ENCODE measurements at regions not wholly inside any gene's neighbourhood (a gene's known extent, or its start where the extent isn't known, plus 50 kb on each side); places are given as distances from the start of the nearest gene placed in this dataset.
"Not testable (repeated sequence)": the region's sequence is repeated elsewhere in the genome, so short reads cannot be mapped to it uniquely, and the experiment has no call there.

GRCh38 chr20:48375804-48376203, 452.0 kb downstream of the PREX1 start:
- H3K27ac ChIP-seq (replicated peaks) = no peak overlapping the region
- H3K4me3 ChIP-seq (replicated peaks; ENCODE audit: insufficient read depth, low read length) = no peak overlapping the region
- TF ChIP-seq GABPA (IDR thresholded peaks at IDR 0.05; ENCODE audit: low read depth) (no peak), REST (IDR thresholded peaks at IDR 0.05; ENCODE audit: insufficient replicate concordance, low read depth) (no peak), CTCF (IDR thresholded peaks at IDR 0.05; ENCODE audit: insufficient read depth, low read length) (no peak), SPI1 (IDR thresholded peaks at IDR 0.05; ENCODE audit: borderline replicate concordance, low read depth) (no peak), POLR2AphosphoS5 (IDR thresholded peaks at IDR 0.05; ENCODE audit: low read depth) (no peak)
- H3K27me3 ChIP-seq (ENCODE audit: insufficient read depth, poor library complexity, severe bottlenecking) = peaks cover 5% of the 10 kb centered on the region
- DNase-seq (ENCODE audit: low read depth in 1 of 2, low spot score in 1 of 2) = no peak

- no peak overlapping the region for H3K4me3 ChIP-seq (replicated peaks; ENCODE audit: insufficient read depth, low read length)
- peaks cover 5% of the 10 kb centered on the region for H3K27me3 ChIP-seq (ENCODE audit: insufficient read depth, poor library complexity, severe bottlenecking)
- no peak overlapping the region for H3K27ac ChIP-seq (replicated peaks)
- TF ChIP-seq GABPA (IDR thresholded peaks at IDR 0.05; ENCODE audit: low read depth) (no peak), SPI1 (IDR thresholded peaks at IDR 0.05; ENCODE audit: borderline replicate concordance, low read depth) (no peak), CTCF (IDR thresholded peaks at IDR 0.05; ENCODE audit: insufficient read depth, low read length) (no peak), REST (IDR thresholded peaks at IDR 0.05; ENCODE audit: insufficient replicate concordance, low read depth) (no peak), POLR2AphosphoS5 (IDR thresholded peaks at IDR 0.05; ENCODE audit: low read depth) (no peak)
- no peak for DNase-seq (ENCODE audit: low read depth in 1 of 2, low spot score in 1 of 2)
Measured at GRCh38 chr20:48374991-48375595, 452.7 kb downstream of the PREX1 start.

GRCh38 chr20:48374031-48374907, 453.5 kb downstream of the PREX1 start:
- H3K27me3 ChIP-seq (ENCODE audit: insufficient read depth, poor library complexity, severe bottlenecking); H3K4me3 ChIP-seq (replicated peaks; ENCODE audit: insufficient read depth, low read length); DNase-seq (ENCODE audit: low read depth in 1 of 2, low spot score in 1 of 2); H3K27ac ChIP-seq (replicated peaks): not testable (repeated sequence)

GRCh38 chr20:48373555-48373934, 454.3 kb downstream of the PREX1 start:
- Histone ChIP-seq H3K4me3 (replicated peaks; ENCODE audit: insufficient read depth, low read length) (no peak overlapping the region), H3K27me3 (ENCODE audit: insufficient read depth, poor library complexity, severe bottlenecking) (peaks cover 5% of the 10 kb centered on the region), H3K27ac (replicated peaks) (no peak overlapping the region)
- no peak for TF ChIP-seq REST (IDR thresholded peaks at IDR 0.05; ENCODE audit: insufficient replicate concordance, low read depth)
- no peak for DNase-seq (ENCODE audit: low read depth in 1 of 2, low spot score in 1 of 2)

- not testable (repeated sequence) for DNase-seq (ENCODE audit: low read depth in 1 of 2, low spot score in 1 of 2)
Measured at GRCh38 chr20:48372851-48373554, 454.8 kb downstream of the PREX1 start.

More at GRCh38 chr20:48372851-48373554, 454.8 kb downstream of the PREX1 start:
- H3K4me3 ChIP-seq (replicated peaks; ENCODE audit: insufficient read depth, low read length); H3K27ac ChIP-seq (replicated peaks); H3K27me3 ChIP-seq (ENCODE audit: insufficient read depth, poor library complexity, severe bottlenecking): not testable (repeated sequence)
